Right lobe of liver (tissue), 6 donors: ENCODE measurements at regions not wholly inside any gene's neighbourhood (a gene's known extent, or its start where the extent isn't known, plus 50 kb on each side); places are given as distances from the start of the nearest gene placed in this dataset.

Experiments used
- ATAC-seq, 4 donors: fragments of 200-7000 bp; cut with Tn5 transposase; one replicate each; pipeline ENCODE4 v1.9.1; 2020; ENCODE audit warnings: mild to moderate bottlenecking in 4 of 4, moderate library complexity in 4 of 4
- DNase-seq, 3 donors: peaks; one replicate each; pipeline ENCODE4 v3.0.0-alpha.2; 2020
- H3K27ac ChIP-seq, 3 donors: fragments of 200-600 bp; one replicate each; pipeline ENCODE4 v1.8.0; 2022
- H3K27me3 ChIP-seq, 2 donors: fragments of 200-600 bp; one replicate each; pipeline ENCODE4 v1.8.0; 2022
- H3K36me3 ChIP-seq, 4 donors: fragments of 200-600 bp; sonication (generic) in 1 of 4; one replicate each; pipeline versions ENCODE4 v1.5.1 to v1.8.0; 2017 to 2022; ENCODE audit warnings: control low read depth in 1 of 4
- H3K4me1 ChIP-seq, 4 donors: fragments of 200-600 bp; sonication (generic) in 1 of 4; one replicate each; pipeline versions ENCODE4 v1.5.1 to v1.8.0; 2017 to 2022; ENCODE audit warnings: control low read depth in 1 of 4
- H3K4me3 ChIP-seq, 3 donors: fragments of 200-600 bp; one replicate each; pipeline ENCODE4 v1.8.0; 2022
- H3K9me3 ChIP-seq, 4 donors: fragments of 200-600 bp; sonication (generic) in 1 of 4; one replicate each; pipeline versions ENCODE4 v1.5.1 to v1.8.0; 2017 to 2022; ENCODE audit warnings: control low read depth in 1 of 4
- POLR2A ChIP-seq: fragments of 450-650 bp; IDR thresholded peaks from one replicate; pipeline ENCODE4 v1.6.1; 2017; ENCODE audit warnings: antibody characterized with exemption, mild to moderate bottlenecking
- WGBS: methylation state at CpG from one replicate; pipeline ENCODE4 v1.1.6; 2018; ENCODE audit warnings: low coverage, low lambda C conversion rate; ENCODE audit not compliant: insufficient coverage; ENCODE audit errors: missing lambda C conversion rate; 5-methylcytosine and 5-hydroxymethylcytosine counted together
- intact Hi-C, 2 donors: fragments of 100-400 bp; cut with DNase I; formaldehyde crosslinking; loops; one replicate each; pipeline versions ENCODE4 v1.11.2 to v1.14.1; 2022
- TF ChIP-seq, protein P1 (sequence below), 4 donors: fragments of 200-600 bp in 3 of 4; fragments of 450-650 bp in 1 of 4; IDR thresholded peaks; one replicate each; pipeline versions ENCODE4 v1.5.1 to v1.8.0; 2016 to 2022; ENCODE audit warnings: antibody characterized with exemption in 4 of 4, mild to moderate bottlenecking in 2 of 4
- donor health status: DM: no; HTN: yes; CAD: no.
- donor health status: DM: no; HTN: no; CAD: no.
- donor health status: DM: no; HTN: no; CAD: no.
- donor health status: DM: no; HTN: yes; CAD: no.
- donor health status: DM: no; HTN: yes; CAD: no.

DNA sequence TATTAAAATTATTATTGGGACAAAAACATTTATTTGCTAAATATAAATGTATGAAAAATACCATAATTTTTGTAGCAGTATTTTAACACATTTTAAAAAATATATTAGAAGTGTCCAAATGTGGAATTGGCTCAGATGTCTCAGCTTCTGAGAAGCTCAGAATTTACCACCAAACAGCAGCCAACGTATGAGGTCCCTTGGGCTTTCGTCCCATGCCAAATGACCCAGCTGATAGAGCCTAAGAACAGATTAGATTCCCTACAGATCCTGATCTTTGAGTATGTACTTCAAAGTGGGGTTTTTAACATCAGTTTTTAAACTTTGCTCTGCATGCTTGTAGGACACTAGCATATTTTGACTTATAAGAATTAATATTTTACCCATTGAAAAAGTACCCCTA, 77.3 kb upstream of the RPS23 start:
- H3K4me1 ChIP-seq, result peaks cover 0 to 2% (median 0%) of the 10 kb centered on the region in 4 donors
- no peak overlapping the region for H3K27ac ChIP-seq
- intact Hi-C loops, result loop anchor here in 1 of 2 donors (10.0 kb wide), 1 partner anchor 439 kb away; no protein-coding TSS in a partner anchor
- no peak overlapping the region for H3K4me3 ChIP-seq
- WGBS, result 78% methylated on average over 2 of the region's 2 CpGs
- no peaks in the 10 kb centered on the region for H3K36me3 ChIP-seq
- ATAC-seq (no peak), DNase-seq (no peak)
- H3K9me3 ChIP-seq, result no peaks in the 10 kb centered on the region
- TF ChIP-seq POLR2A, result no peak
- TF ChIP-seq, protein P1, sequence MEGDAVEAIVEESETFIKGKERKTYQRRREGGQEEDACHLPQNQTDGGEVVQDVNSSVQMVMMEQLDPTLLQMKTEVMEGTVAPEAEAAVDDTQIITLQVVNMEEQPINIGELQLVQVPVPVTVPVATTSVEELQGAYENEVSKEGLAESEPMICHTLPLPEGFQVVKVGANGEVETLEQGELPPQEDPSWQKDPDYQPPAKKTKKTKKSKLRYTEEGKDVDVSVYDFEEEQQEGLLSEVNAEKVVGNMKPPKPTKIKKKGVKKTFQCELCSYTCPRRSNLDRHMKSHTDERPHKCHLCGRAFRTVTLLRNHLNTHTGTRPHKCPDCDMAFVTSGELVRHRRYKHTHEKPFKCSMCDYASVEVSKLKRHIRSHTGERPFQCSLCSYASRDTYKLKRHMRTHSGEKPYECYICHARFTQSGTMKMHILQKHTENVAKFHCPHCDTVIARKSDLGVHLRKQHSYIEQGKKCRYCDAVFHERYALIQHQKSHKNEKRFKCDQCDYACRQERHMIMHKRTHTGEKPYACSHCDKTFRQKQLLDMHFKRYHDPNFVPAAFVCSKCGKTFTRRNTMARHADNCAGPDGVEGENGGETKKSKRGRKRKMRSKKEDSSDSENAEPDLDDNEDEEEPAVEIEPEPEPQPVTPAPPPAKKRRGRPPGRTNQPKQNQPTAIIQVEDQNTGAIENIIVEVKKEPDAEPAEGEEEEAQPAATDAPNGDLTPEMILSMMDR (IDR thresholded peaks at IDR 0.05), result no peak
- H3K27me3 ChIP-seq, result no peaks in the 10 kb centered on the region

DNA sequence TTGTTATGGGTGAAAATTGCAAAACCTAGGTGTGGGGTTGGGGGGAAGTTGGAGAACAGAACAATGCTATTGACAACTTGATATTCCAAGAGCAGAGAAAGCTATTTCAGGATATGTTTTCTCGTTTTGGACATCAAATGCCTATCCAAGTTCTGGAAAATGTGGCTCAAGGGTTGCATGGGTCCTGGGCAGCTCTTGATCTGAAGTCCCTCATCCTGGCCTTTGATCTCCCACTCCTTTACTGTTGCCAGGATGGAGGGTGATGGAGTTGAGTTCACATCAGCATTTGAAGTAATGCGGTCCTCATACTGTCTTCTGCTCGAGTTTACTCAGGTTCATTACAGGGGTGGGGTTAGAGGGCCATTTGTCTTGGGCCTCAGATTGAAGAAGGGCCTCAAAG, 76.9 kb upstream of the RPS23 start:
- H3K36me3 ChIP-seq, result no peaks in the 10 kb centered on the region
- peaks cover 0 to 2% (median 0%) of the 10 kb centered on the region in 4 donors for H3K4me1 ChIP-seq
- no peak overlapping the region for H3K27ac ChIP-seq
- DNase-seq (no peak), ATAC-seq (no peak)
- H3K27me3 ChIP-seq, result no peaks in the 10 kb centered on the region
- intact Hi-C loops, result loop anchor here in 1 of 2 donors (10.0 kb wide), 1 partner anchor 440 kb away; no protein-coding TSS in a partner anchor
- no peak for TF ChIP-seq POLR2A
- TF ChIP-seq, protein P1 (IDR thresholded peaks at IDR 0.05), result no peak
- no peaks in the 10 kb centered on the region for H3K9me3 ChIP-seq
- 57% methylated on average over 3 of the region's 3 CpGs for WGBS
- no peak overlapping the region for H3K4me3 ChIP-seq

DNA sequence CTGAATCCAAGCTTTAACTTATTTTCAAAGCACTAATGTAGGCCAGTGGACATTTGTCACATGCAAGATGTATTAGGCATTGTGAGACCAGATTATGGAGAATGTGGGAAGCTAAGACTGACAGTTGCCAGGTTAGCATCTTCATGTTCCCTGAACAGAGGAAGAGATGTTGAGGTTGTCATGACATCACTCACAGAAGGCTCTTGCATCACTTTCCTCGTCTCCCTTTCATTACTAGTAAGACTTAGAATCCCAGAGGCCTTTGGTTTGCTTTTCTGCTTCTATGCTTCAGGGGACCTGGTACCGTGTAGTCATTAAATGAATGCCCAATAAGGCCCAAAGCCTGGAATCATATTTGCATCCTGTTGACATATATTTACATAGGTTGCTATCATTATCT, 76.4 kb upstream of the RPS23 start:
- no peak overlapping the region for H3K27ac ChIP-seq
- DNase-seq (no peak), ATAC-seq (no peak)
- H3K27me3 ChIP-seq, result no peaks in the 10 kb centered on the region
- H3K9me3 ChIP-seq, result no peaks in the 10 kb centered on the region
- no peaks in the 10 kb centered on the region for H3K36me3 ChIP-seq
- H3K4me3 ChIP-seq, result no peak overlapping the region
- TF ChIP-seq, protein P1 (IDR thresholded peaks at IDR 0.05), result no peak
- no peak for TF ChIP-seq POLR2A
- WGBS, result 62% methylated on average over 2 of the region's 2 CpGs
- intact Hi-C loops, result loop anchor here in 1 of 2 donors (10.0 kb wide), 1 partner anchor 440 kb away; no protein-coding TSS in a partner anchor
- H3K4me1 ChIP-seq, result peaks cover 0 to 2% (median 0%) of the 10 kb centered on the region in 4 donors

DNA sequence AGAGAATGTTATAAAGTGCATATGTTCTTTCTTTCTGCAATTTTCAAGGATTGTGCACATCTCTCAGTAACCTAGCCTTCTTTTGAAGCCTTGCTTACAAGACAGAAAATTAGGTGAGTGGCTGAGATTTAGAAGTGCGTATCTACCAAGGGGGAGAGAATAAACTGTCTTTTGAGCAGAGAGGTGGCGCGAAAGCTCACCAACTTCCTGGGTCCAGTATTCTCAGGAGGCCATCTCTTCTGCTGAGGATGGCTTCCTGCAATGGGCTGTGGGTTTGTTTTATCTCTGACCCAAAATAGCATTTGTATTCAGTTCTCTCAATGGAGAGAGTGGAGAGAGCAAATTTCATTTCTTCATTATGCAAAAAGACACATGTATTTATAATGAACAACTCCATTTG, 75.4 kb upstream of the RPS23 start:
- intact Hi-C loops, result loop anchor here in 1 of 2 donors (10.0 kb wide), 1 partner anchor 441 kb away; no protein-coding TSS in a partner anchor
- H3K4me1 ChIP-seq, result peaks cover 0 to 2% (median 0%) of the 10 kb centered on the region in 4 donors
- ATAC-seq (no peak), DNase-seq (no peak)
- H3K36me3 ChIP-seq, result no peaks in the 10 kb centered on the region
- no peak overlapping the region for H3K4me3 ChIP-seq
- H3K27me3 ChIP-seq, result no peaks in the 10 kb centered on the region
- no peak overlapping the region for H3K27ac ChIP-seq
- WGBS, result 95% methylated on average over 3 of the region's 3 CpGs
- no peaks in the 10 kb centered on the region for H3K9me3 ChIP-seq
- no peak for TF ChIP-seq POLR2A
- TF ChIP-seq, protein P1 (IDR thresholded peaks at IDR 0.05), result no peak
